ENCODE measurements at regions not wholly inside any gene's neighbourhood (a gene's known extent, or its start where the extent isn't known, plus 50 kb on each side); places are given as distances from the start of the nearest gene placed in this dataset.

DNA sequence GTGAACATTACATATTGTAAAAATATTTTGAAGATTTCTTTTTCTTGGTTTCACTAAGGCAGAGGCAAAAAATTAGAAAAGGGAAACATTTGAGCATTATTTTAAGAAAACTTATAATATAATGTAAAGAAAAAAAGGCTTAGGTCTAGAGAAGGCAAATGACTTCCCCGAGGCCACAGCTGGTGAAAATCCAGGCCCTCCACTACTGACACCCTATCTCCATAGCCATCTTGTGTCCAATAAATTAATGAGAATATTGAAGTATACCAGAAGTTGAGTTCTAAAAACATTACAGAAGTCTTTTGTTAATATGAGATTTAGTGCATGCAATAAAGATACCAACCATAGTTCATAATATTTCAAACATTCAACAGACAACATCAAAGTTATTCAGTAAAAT, 459.9 kb upstream of the RORB start:
- WGBS (ENCODE audit: low lambda C conversion rate) = 24% methylated on average over 1 of the region's 1 CpG
- H3K27me3 ChIP-seq (ENCODE audit: insufficient read depth) = no peaks in the 10 kb centered on the region
- H4K20me1 ChIP-seq (ENCODE audit: insufficient read depth) = no peaks in the 10 kb centered on the region
- no peaks in the 10 kb centered on the region for H3K79me2 ChIP-seq (ENCODE audit: insufficient read depth)
- no peak overlapping the region for H3K4me2 ChIP-seq
- CTCF ChIA-PET = no interaction called here
- H3K27ac ChIP-seq (ENCODE audit: low read depth in 2 of 2, low read length in 1 of 2) = no peak overlapping the region; a peak in 1 of 4 replicates
- POLR2A ChIA-PET = no interaction called here
- no peak for TF ChIP-seq FOSL2 (IDR thresholded peaks at IDR 0.05; ENCODE audit: borderline replicate concordance, low read depth)
- TF ChIP-seq TCF12 (IDR thresholded peaks at IDR 0.05) = no peak
- no peak for TF ChIP-seq MAX (IDR thresholded peaks at IDR 0.05; ENCODE audit: low read depth)
- H3K4me1 ChIP-seq (ENCODE audit: control insufficient read depth in 1 of 2, insufficient read depth in 2 of 2, low read depth in 1 of 2, low read length in 1 of 2) = no peaks in the 10 kb centered on the region; a peak in 1 of 4 replicates
- no peak overlapping the region for H2AFZ ChIP-seq (ENCODE audit: low read depth)
- H3F3A ChIP-seq (replicated peaks; ENCODE audit: insufficient read depth) = no peaks in the 10 kb centered on the region
- H3K36me3 ChIP-seq (replicated peaks in 1 of 2; ENCODE audit: control insufficient read depth in 1 of 2, insufficient read depth in 2 of 2, low read length in 1 of 2) = no peaks in the 10 kb centered on the region
- H3K9me3 ChIP-seq = no peaks in the 10 kb centered on the region
- H3K9me2 ChIP-seq = no peaks in the 10 kb centered on the region
- H3K4me3 ChIP-seq (ENCODE audit: low read depth in 2 of 2, low read length in 1 of 2) = no peak overlapping the region
- peak; percentile 8 for DNase-seq
- H3K9ac ChIP-seq = no peak overlapping the region

GRCh38 chr9:74041588-74041987, 455.5 kb upstream of the RORB start:
- H3K27me3 ChIP-seq (ENCODE audit: insufficient read depth) = no peaks in the 10 kb centered on the region
- H2AFZ ChIP-seq (ENCODE audit: low read depth) = no peak overlapping the region
- DNase-seq = no peak
- no peaks in the 10 kb centered on the region for H3K36me3 ChIP-seq (replicated peaks in 1 of 2; ENCODE audit: control insufficient read depth in 1 of 2, insufficient read depth in 2 of 2, low read length in 1 of 2)
- no peaks in the 10 kb centered on the region for H3F3A ChIP-seq (replicated peaks; ENCODE audit: insufficient read depth)
- no peaks in the 10 kb centered on the region; a peak in 1 of 4 replicates for H3K4me1 ChIP-seq (ENCODE audit: control insufficient read depth in 1 of 2, insufficient read depth in 2 of 2, low read depth in 1 of 2, low read length in 1 of 2)
- H3K9ac ChIP-seq = no peak overlapping the region
- no peak overlapping the region for H3K27ac ChIP-seq (ENCODE audit: low read depth in 2 of 2, low read length in 1 of 2)
- H4K20me1 ChIP-seq (ENCODE audit: insufficient read depth) = no peaks in the 10 kb centered on the region
- TF ChIP-seq, protein P1, sequence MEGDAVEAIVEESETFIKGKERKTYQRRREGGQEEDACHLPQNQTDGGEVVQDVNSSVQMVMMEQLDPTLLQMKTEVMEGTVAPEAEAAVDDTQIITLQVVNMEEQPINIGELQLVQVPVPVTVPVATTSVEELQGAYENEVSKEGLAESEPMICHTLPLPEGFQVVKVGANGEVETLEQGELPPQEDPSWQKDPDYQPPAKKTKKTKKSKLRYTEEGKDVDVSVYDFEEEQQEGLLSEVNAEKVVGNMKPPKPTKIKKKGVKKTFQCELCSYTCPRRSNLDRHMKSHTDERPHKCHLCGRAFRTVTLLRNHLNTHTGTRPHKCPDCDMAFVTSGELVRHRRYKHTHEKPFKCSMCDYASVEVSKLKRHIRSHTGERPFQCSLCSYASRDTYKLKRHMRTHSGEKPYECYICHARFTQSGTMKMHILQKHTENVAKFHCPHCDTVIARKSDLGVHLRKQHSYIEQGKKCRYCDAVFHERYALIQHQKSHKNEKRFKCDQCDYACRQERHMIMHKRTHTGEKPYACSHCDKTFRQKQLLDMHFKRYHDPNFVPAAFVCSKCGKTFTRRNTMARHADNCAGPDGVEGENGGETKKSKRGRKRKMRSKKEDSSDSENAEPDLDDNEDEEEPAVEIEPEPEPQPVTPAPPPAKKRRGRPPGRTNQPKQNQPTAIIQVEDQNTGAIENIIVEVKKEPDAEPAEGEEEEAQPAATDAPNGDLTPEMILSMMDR (IDR thresholded peaks at IDR 0.05) = no peak
- TF ChIP-seq GABPA (IDR thresholded peaks at IDR 0.05; ENCODE audit: low read depth) (no peak), FOXM1 (IDR thresholded peaks at IDR 0.05; ENCODE audit: low read depth) (no peak), JUND (IDR thresholded peaks at IDR 0.05) (no peak), EP300 (IDR thresholded peaks at IDR 0.05; ENCODE audit: borderline replicate concordance in 1 of 2, low read depth in 1 of 2, low read length in 1 of 2) (no peak), RAD21 (IDR thresholded peaks at IDR 0.05; ENCODE audit: low read length) (no peak), ZBTB33 (IDR thresholded peaks at IDR 0.05; ENCODE audit: borderline replicate concordance, low read depth) (no peak), NRF1 (IDR thresholded peaks at IDR 0.05; ENCODE audit: low read depth, low read length) (no peak), ELF1 (IDR thresholded peaks at IDR 0.05) (no peak), TAF1 (IDR thresholded peaks at IDR 0.05; ENCODE audit: borderline replicate concordance, low read depth, low read length) (no peak), CHD2 (IDR thresholded peaks at IDR 0.05; ENCODE audit: low read length, partially characterized antibody) (no peak), PBX3 (IDR thresholded peaks at IDR 0.05) (no peak), MEF2A (IDR thresholded peaks at IDR 0.05; ENCODE audit: borderline replicate concordance, low read depth) (no peak), SIN3A (IDR thresholded peaks at IDR 0.05; ENCODE audit: borderline replicate concordance, low read depth, low read length) (no peak), FOSL2 (IDR thresholded peaks at IDR 0.05; ENCODE audit: borderline replicate concordance, low read depth) (no peak), RFX5 (IDR thresholded peaks at IDR 0.05; ENCODE audit: low read length) (no peak), TCF12 (IDR thresholded peaks at IDR 0.05) (no peak)
- TF ChIP-seq, protein P2, sequence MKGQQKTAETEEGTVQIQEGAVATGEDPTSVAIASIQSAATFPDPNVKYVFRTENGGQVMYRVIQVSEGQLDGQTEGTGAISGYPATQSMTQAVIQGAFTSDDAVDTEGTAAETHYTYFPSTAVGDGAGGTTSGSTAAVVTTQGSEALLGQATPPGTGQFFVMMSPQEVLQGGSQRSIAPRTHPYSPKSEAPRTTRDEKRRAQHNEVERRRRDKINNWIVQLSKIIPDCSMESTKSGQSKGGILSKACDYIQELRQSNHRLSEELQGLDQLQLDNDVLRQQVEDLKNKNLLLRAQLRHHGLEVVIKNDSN (IDR thresholded peaks at IDR 0.05; ENCODE audit: borderline replicate concordance, low read depth) = no peak
- TF ChIP-seq, protein P3, sequence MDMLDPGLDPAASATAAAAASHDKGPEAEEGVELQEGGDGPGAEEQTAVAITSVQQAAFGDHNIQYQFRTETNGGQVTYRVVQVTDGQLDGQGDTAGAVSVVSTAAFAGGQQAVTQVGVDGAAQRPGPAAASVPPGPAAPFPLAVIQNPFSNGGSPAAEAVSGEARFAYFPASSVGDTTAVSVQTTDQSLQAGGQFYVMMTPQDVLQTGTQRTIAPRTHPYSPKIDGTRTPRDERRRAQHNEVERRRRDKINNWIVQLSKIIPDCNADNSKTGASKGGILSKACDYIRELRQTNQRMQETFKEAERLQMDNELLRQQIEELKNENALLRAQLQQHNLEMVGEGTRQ (IDR thresholded peaks at IDR 0.05; ENCODE audit: borderline replicate concordance, low read depth, low read length) = no peak
- H3K4me3 ChIP-seq (ENCODE audit: low read depth in 2 of 2, low read length in 1 of 2) = no peak overlapping the region
- POLR2A ChIA-PET = no interaction called here
- no peak overlapping the region for H3K4me2 ChIP-seq
- H3K9me2 ChIP-seq = no peaks in the 10 kb centered on the region
- CTCF ChIA-PET = no interaction called here
- no peaks in the 10 kb centered on the region for H3K9me3 ChIP-seq
- no peaks in the 10 kb centered on the region for H3K79me2 ChIP-seq (ENCODE audit: insufficient read depth)

Data from SK-N-SH (cell line).